ENCODE measurements at regions not wholly inside any gene's neighbourhood (a gene's known extent, or its start where the extent isn't known, plus 50 kb on each side); places are given as distances from the start of the nearest gene placed in this dataset.

GRCh38 chr3:197424266-197424665, 125.9 kb upstream of the DLG1 start:
- no peaks in the 10 kb centered on the region for H3K9me3 Mint-ChIP-seq (ENCODE audit: insufficient read depth)

GRCh38 chr3:197423376-197423775, 125.0 kb upstream of the DLG1 start:
- ChIA-PET POLR2A (no interaction called here), CTCF (no interaction called here)
- no peak overlapping the region for H3K9ac ChIP-seq (ENCODE audit: low read length)
- H3K27ac ChIP-seq (ENCODE audit: low read length in 2 of 2): no peak overlapping the region
- no peak overlapping the region for H3K4me3 Mint-ChIP-seq
- no peak overlapping the region for H3K27ac Mint-ChIP-seq
- H3K27me3 Mint-ChIP-seq: peaks cover 34% of the 10 kb centered on the region
- no peaks in the 10 kb centered on the region for H4K20me1 ChIP-seq (ENCODE audit: control insufficient read depth, insufficient read depth, low read length, poor library complexity, severe bottlenecking)
- H3K4me2 ChIP-seq (replicated peaks; ENCODE audit: low read depth, low read length, poor library complexity, severe bottlenecking): no peak overlapping the region
- peaks cover 0 to 8% (median 1%) of the 10 kb centered on the region in 4 experiments for H3K27me3 ChIP-seq (replicated peaks in 1 of 4; ENCODE audit: control extremely low read depth in 1 of 4, control insufficient read depth in 3 of 4, insufficient read depth in 4 of 4, low read length in 3 of 4)
- TF ChIP-seq CTCF (IDR thresholded peaks at IDR 0.05) (no peak), EZH2 (IDR thresholded peaks at IDR 0.05; ENCODE audit: borderline replicate concordance, insufficient read depth, low read depth, low read length, poor library complexity, severe bottlenecking) (no peak)
- H3K79me2 ChIP-seq (ENCODE audit: control insufficient read depth, insufficient read depth, low read length): no peaks in the 10 kb centered on the region
- DNase-seq (no peak), ATAC-seq (ENCODE audit: low read depth) (no peak)
- no peaks in the 10 kb centered on the region for H3K9me3 ChIP-seq (ENCODE audit: control extremely low read depth in 1 of 3, control insufficient read depth in 2 of 3, insufficient read depth in 1 of 3, low read length in 2 of 3)
- peaks cover 8% of the 10 kb centered on the region for H3K4me1 Mint-ChIP-seq
- no peaks in the 10 kb centered on the region for H3K9me3 Mint-ChIP-seq (ENCODE audit: insufficient read depth)
- intact Hi-C loops (cut with micrococcal nuclease): no loop called here
- WGBS (ENCODE audit: insufficient coverage): 68% methylated on average over 11 of the region's 11 CpGs
- no peak overlapping the region for H3K4me3 ChIP-seq (ENCODE audit: control extremely low read depth in 1 of 5, extremely low read depth in 1 of 5, insufficient read depth in 1 of 5, low read depth in 2 of 5, low read length in 4 of 5)
- H3K4me1 ChIP-seq (ENCODE audit: control insufficient read depth in 2 of 2, insufficient read depth in 2 of 2, low read length in 2 of 2): peaks cover 6% of the 10 kb centered on the region in 2 donors
- H3K36me3 ChIP-seq (replicated peaks in 1 of 2; ENCODE audit: control extremely low read depth in 1 of 2, control insufficient read depth in 1 of 2, extremely low read depth in 1 of 2, insufficient read depth in 2 of 2, low read length in 1 of 2): no peaks in the 10 kb centered on the region
- H2AFZ ChIP-seq (ENCODE audit: insufficient read depth, low read depth, low read length, poor library complexity, severe bottlenecking): no peak overlapping the region

More at GRCh38 chr3:197424266-197424665, 125.9 kb upstream of the DLG1 start:
- Histone ChIP-seq H3K9me3 (ENCODE audit: control extremely low read depth in 1 of 3, control insufficient read depth in 2 of 3, insufficient read depth in 1 of 3, low read length in 2 of 3) (no peaks in the 10 kb centered on the region), H3K27ac (ENCODE audit: low read length in 2 of 2) (no peak overlapping the region), H3K4me2 (replicated peaks; ENCODE audit: low read depth, low read length, poor library complexity, severe bottlenecking) (no peak overlapping the region), H3K4me3 (ENCODE audit: control extremely low read depth in 1 of 5, extremely low read depth in 1 of 5, insufficient read depth in 1 of 5, low read depth in 2 of 5, low read length in 4 of 5) (no peak overlapping the region), H3K36me3 (replicated peaks in 1 of 2; ENCODE audit: control extremely low read depth in 1 of 2, control insufficient read depth in 1 of 2, extremely low read depth in 1 of 2, insufficient read depth in 2 of 2, low read length in 1 of 2) (no peaks in the 10 kb centered on the region), H4K20me1 (ENCODE audit: control insufficient read depth, insufficient read depth, low read length, poor library complexity, severe bottlenecking) (no peaks in the 10 kb centered on the region), H3K27me3 (replicated peaks in 1 of 4; ENCODE audit: control extremely low read depth in 1 of 4, control insufficient read depth in 3 of 4, insufficient read depth in 4 of 4, low read length in 3 of 4) (peaks cover 0 to 8% (median 1%) of the 10 kb centered on the region in 4 experiments), H3K9ac (ENCODE audit: low read length) (no peak overlapping the region), H3K4me1 (ENCODE audit: control insufficient read depth in 2 of 2, insufficient read depth in 2 of 2, low read length in 2 of 2) (peaks cover 7 to 8% of the 10 kb centered on the region in 2 donors), H3K79me2 (ENCODE audit: control insufficient read depth, insufficient read depth, low read length) (no peaks in the 10 kb centered on the region), H2AFZ (ENCODE audit: insufficient read depth, low read depth, low read length, poor library complexity, severe bottlenecking) (no peak overlapping the region)
- Mint-ChIP-seq H3K4me3 (no peak overlapping the region), H3K27me3 (peaks cover 42% of the 10 kb centered on the region), H3K4me1 (peaks cover 14% of the 10 kb centered on the region), H3K27ac (no peak overlapping the region)
- ATAC-seq (ENCODE audit: low read depth): no peak
- 84% methylated on average over 8 of the region's 11 CpGs for WGBS (ENCODE audit: insufficient coverage)
- ChIA-PET CTCF (no interaction called here), POLR2A (no interaction called here)
- TF ChIP-seq EZH2 (IDR thresholded peaks at IDR 0.05; ENCODE audit: borderline replicate concordance, insufficient read depth, low read depth, low read length, poor library complexity, severe bottlenecking): no peak
- TF ChIP-seq CTCF (IDR thresholded peaks at IDR 0.05): no peak
- DNase-seq: no peak
- intact Hi-C loops (cut with micrococcal nuclease): no loop called here

All from B cell (primary cell).